Urothelium cell line (cell line): ENCODE measurements at regions not wholly inside any gene's neighbourhood (a gene's known extent, or its start where the extent isn't known, plus 50 kb on each side); places are given as distances from the start of the nearest gene placed in this dataset.

ENCODE experiments used
- DNase-seq: peaks from one replicate; pipeline ENCODE4 v3.0.0; 2011; ENCODE audit warnings: low spot score, mixed read lengths
- FAIRE-seq: peaks from 2 replicates; lab custom pipeline; 2011; peaks lifted over from hg19 to GRCh38; lab: Jason Lieb, UNC

- FAIRE-seq (no peak), DNase-seq (no peak)
These were observed 120.6 kb downstream of the MAB21L3 start for GRCh38 chr1:116231752-116232151.

DNA sequence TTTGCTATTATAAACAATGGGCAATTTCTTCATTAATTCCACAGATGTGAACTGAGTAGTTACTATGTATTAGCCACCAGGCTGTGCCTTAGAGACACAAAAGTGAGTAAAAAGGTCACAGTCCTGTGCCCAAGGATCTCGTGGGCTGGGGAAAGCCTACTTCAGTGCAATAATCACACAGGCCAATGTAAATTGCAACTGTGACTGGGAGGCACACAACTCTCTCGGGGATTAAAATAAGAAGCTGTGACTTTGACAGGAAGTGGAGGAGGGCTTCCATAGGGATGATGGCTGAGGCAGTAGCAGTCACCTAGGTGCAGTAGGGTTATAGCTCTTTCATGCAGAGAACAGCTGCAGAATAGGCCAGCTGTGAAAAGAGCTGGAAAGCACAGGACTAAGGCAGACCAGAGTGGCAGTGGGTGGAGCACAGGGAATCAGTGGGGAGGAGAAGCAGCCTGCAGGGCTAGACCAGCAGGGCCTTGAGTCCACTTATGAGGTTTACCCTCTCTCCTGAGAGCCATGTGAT, 121.9 kb downstream of the MAB21L3 start:
- no peak for DNase-seq
- no peak for FAIRE-seq

- DNase-seq (no peak), FAIRE-seq (no peak)
These were observed 123.2 kb downstream of the MAB21L3 start for GRCh38 chr1:116234429-116234828.

GRCh38 chr1:116239916-116240315, 128.7 kb downstream of the MAB21L3 start:
- FAIRE-seq: no peak
- no peak for DNase-seq

DNA sequence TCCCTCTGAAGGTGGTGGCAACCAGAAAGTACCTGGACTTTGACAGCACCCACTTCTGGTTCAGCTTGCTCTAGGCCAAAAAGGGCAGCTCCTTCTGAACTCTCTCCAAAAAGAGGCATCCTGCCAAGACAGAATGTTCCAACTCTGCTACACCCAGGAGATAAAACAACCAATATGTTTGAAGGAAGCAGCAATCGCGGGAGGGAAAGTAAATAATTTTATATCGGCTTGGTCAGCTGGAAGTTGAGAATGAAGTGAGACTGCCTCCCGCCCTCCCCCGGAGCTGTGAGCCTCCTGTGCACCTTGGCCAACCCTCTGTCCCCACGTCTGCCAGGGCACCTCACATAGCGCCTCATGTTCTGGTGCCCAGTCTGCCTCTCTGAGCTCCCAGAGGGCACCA, 130.3 kb upstream of the ATP1A1 start:
- DNase-seq (no peak), FAIRE-seq (no peak)

DNA sequence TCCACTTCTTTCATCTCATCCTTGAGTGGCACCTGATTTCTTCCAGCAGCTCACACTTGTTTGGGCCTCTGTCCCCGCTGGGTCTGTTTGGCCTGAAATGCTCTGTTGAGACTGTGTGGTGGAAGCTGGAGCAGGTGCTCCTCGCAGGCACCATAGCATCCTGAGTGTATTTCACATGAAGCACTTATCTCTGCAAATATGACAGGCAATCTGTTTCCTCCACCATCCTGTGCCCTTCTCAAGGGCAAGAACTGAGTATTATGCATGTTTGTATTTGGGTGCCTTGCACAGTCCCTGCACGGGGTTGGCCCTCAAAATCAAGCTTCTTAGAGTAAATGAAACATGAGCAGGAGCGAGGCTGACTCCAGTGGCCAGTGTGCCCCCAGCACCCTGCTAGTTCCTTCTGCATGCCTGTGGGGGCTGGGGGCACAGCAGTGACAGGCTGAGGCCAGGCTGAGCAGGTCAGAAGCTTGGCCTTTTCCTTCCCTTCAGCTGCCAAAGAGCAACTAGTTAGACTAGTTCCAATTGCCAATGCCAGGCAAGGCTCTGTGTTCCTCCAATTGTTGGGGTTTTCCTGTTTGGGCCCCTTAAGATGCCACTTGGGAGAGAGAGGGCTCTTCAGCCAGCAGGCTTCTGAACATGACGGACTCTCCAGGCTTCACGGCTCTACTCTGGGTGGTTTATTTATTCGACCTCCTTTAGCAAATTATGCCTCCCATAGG, 129.6 kb upstream of the ATP1A1 start:
- FAIRE-seq (no peak), DNase-seq (no peak)

GRCh38 chr1:116246174-116246573, 126.9 kb upstream of the ATP1A1 start:
- FAIRE-seq (no peak), DNase-seq (no peak)

- FAIRE-seq (no peak), DNase-seq (no peak)
These were observed 120.8 kb upstream of the ATP1A1 start for GRCh38 chr1:116252271-116252670.

- DNase-seq (no peak), FAIRE-seq (no peak)
These were observed 120.3 kb upstream of the ATP1A1 start for GRCh38 chr1:116252785-116253184.

GRCh38 chr1:116253566-116254382, 119.3 kb upstream of the ATP1A1 start:
- DNase-seq (no peak), FAIRE-seq (no peak)

GRCh38 chr1:116254776-116255175, 118.3 kb upstream of the ATP1A1 start:
- FAIRE-seq: no peak
- DNase-seq: no peak

GRCh38 chr1:116255486-116256285, 117.4 kb upstream of the ATP1A1 start:
- DNase-seq (no peak), FAIRE-seq (no peak)

DNA sequence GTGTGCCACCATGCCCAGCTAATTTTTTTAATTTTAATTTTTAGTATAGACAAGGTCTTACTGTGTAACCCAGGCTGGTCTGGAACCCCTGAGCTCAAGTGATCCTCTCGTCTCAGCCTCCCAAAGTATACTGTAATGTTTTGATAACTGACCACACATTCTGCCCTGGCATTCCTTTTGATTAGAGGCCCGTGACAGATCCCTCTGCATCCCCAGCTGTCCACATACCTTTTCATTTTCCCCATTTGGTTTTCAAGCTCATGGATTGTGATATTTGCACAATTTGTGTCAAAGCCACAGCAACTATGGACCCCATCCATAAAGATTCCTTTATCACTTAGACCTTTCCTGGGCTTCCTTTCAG, 116.8 kb upstream of the ATP1A1 start:
- FAIRE-seq (no peak), DNase-seq (no peak)

- DNase-seq (no peak), FAIRE-seq (no peak)
These were observed 116.2 kb upstream of the ATP1A1 start for GRCh38 chr1:116256875-116257274.

DNA sequence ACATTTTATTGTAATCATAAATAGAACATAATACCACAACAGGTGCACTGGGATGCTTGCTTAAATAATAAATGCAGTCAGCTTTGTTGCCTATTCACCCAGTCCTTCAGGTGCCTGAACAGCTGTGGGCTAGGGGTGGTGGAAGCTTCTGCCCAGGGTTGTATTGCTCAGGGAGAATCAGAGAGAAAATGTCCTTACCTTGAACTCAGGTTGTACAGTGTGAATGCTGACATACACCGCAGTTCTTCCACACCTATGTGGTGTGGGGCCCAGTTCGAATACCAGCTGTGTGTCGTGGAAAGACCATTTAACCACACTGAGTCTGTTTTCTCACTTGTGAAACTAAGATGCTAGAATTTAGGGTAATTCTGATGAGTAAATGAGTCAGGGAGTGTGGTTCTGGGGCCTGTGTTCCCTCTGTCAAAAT, 115.7 kb upstream of the ATP1A1 start:
- FAIRE-seq (no peak), DNase-seq (no peak)

DNA sequence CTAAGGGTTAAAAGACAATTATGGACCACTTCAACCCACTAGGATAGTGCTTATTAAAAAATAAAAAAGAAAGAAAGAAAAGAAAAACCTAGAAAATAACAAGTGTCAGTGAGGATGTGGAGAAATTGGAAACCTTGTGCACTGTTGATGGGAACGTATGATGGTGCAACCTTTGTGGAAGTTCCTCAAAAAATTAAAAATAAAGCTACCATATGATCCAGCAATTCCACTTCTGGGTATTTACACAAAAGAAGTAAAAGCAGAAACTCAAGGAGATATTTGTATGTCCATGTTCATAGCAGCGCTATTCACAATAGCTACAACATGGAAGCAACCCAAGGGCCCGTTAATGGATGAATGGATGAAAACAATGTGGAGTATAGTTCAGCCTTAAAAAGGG, 115.2 kb upstream of the ATP1A1 start:
- DNase-seq: no peak
- FAIRE-seq: no peak

- DNase-seq (no peak), FAIRE-seq (peak; percentile 74)
These were observed 114.2 kb upstream of the ATP1A1 start for GRCh38 chr1:116258668-116259419.

GRCh38 chr1:116259663-116260062, 113.4 kb upstream of the ATP1A1 start:
- no peak for FAIRE-seq
- no peak for DNase-seq

DNA sequence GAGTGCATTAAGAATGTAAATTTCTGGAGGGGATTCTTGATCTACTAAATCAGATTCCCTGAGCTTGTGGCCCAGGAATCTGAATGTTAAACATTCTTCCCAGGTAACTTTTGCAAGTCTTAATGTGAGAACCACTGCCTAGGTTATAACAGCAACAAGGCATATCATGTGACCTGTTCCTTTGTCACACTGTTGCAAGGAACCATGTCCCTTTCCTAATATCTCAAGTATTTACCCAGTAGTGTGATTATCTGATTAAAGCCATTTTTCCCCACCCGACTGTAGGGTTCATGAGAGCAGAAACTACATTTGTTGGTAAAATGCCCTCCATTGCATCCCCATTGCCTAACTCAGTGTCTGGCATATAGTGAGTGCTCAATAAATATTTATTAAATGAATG, 112.9 kb upstream of the ATP1A1 start:
- DNase-seq: no peak
- FAIRE-seq: no peak

GRCh38 chr1:116260621-116261020, 112.4 kb upstream of the ATP1A1 start:
- DNase-seq (no peak), FAIRE-seq (no peak)

DNA sequence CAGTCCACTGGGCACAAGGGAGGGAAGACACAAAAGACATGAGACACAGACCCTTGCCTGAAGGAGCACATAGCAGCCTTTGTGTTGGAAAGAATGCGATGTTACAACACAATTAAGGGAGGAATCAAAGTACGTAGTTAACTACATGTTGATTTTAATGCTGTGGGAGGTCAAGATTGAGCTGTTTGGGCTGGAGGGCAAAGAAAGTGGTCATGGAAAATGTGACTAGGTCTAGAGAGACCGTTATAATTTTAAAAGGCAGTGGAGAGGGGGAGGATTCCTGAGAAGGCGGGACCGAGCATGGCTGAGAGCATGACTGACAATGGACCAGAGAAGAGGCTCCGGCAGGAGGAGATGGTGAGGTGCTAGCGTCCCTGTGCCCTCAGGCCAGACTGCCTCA, 111.8 kb upstream of the ATP1A1 start:
- DNase-seq: no peak
- no peak for FAIRE-seq
